ENCODE measurements at regions not wholly inside any gene's neighbourhood (a gene's known extent, or its start where the extent isn't known, plus 50 kb on each side); places are given as distances from the start of the nearest gene placed in this dataset.

DNA sequence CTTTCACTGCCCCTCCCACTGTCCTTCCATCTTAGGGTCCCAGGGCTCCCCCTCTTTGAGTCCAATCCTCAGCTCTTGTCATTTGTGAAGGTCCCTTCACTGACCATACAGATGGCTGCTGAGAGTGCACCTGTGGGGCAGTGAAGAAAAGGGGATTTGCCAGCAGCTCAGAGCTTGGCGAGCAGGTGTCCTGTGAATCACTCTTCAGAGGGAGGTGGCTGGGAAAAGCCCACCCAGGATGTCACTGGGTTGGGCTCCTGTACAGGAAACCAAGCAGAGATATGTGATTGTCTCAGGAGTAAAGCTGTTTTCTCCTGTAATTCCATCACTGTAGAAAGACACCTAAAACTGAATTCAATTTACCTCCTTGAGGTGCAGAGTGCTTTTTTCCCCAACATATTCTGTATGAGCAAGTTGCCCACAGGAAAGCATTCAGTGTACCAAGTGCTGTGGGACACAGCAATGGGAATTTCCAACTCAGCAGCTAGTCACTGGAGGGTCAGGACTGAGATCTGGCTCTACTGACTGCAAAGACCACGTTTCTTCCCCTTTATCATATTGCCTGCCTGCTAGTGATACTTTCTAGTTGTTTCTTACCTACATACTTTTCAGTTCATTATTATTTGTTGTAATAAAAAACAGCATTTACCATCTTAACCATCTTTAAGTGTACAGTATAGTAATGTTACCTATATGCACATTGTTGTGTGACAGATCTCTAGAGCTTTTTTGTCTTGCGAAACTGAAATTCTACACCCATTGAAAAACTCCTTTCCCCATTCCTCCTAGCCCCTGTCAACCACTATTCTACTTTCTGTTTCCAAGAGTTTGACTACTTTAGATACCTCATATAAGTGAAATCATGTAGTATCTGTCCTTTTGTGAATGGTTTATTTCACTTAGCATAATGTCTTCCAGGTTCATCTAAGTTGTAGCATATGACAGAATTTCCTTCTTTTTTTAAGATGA is 239.1 kb downstream of the TSN start:
- Mint-ChIP-seq H3K4me1 (no peaks in the 10 kb centered on the region), H3K36me3 (no peaks in the 10 kb centered on the region), H3K27me3 (ENCODE audit: low read depth in 3 of 3) (peaks cover 0 to 3% (median 2%) of the 10 kb centered on the region in 3 donors), H3K4me3 (no peak overlapping the region), H3K27ac (peak overlapping the region in 1 of 7 donors; percentile 26), H3K9me3 (no peaks in the 10 kb centered on the region)
- no peak overlapping the region for H3K9ac ChIP-seq (ENCODE audit: insufficient read depth, low read length, poor library complexity, severe bottlenecking)
- intact Hi-C loops (cut with micrococcal nuclease): no loop called here
- H3K4me2 ChIP-seq (replicated peaks; ENCODE audit: extremely low read depth, low read length, poor library complexity, severe bottlenecking): no peak overlapping the region
- no peaks in the 10 kb centered on the region for H4K20me1 ChIP-seq (ENCODE audit: insufficient read depth, low read length)
- H3K27ac ChIP-seq (ENCODE audit: low read depth in 1 of 2, low read length in 2 of 2): no peak overlapping the region
- TF ChIP-seq, protein P1, sequence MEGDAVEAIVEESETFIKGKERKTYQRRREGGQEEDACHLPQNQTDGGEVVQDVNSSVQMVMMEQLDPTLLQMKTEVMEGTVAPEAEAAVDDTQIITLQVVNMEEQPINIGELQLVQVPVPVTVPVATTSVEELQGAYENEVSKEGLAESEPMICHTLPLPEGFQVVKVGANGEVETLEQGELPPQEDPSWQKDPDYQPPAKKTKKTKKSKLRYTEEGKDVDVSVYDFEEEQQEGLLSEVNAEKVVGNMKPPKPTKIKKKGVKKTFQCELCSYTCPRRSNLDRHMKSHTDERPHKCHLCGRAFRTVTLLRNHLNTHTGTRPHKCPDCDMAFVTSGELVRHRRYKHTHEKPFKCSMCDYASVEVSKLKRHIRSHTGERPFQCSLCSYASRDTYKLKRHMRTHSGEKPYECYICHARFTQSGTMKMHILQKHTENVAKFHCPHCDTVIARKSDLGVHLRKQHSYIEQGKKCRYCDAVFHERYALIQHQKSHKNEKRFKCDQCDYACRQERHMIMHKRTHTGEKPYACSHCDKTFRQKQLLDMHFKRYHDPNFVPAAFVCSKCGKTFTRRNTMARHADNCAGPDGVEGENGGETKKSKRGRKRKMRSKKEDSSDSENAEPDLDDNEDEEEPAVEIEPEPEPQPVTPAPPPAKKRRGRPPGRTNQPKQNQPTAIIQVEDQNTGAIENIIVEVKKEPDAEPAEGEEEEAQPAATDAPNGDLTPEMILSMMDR (IDR thresholded peaks at IDR 0.05): no peak
- no peak overlapping the region for H2AFZ ChIP-seq (ENCODE audit: insufficient read depth, low read depth, low read length, poor library complexity, severe bottlenecking)
- H3K79me2 ChIP-seq (ENCODE audit: insufficient read depth, low read length): no peaks in the 10 kb centered on the region
- no peaks in the 10 kb centered on the region for H3K9me3 ChIP-seq (replicated peaks in 1 of 2; ENCODE audit: control insufficient read depth in 1 of 2, insufficient read depth in 1 of 2, low read length in 2 of 2)
- no peaks in the 10 kb centered on the region for H3K36me3 ChIP-seq (replicated peaks in 1 of 2; ENCODE audit: control insufficient read depth in 1 of 2, insufficient read depth in 2 of 2, low read length in 2 of 2)
- H3K4me3 ChIP-seq (replicated peaks in 1 of 3; ENCODE audit: low read depth in 2 of 3, low read length in 3 of 3): no peak overlapping the region
- no peaks in the 10 kb centered on the region for H3K4me1 ChIP-seq (ENCODE audit: control insufficient read depth in 1 of 2, insufficient read depth in 2 of 2, low read length in 2 of 2)
- DNase-seq: no peak
- WGBS (ENCODE audit: insufficient coverage): 100% methylated on average over 1 of the region's 3 CpGs
- H3K27me3 ChIP-seq (ENCODE audit: control insufficient read depth in 2 of 2, insufficient read depth in 2 of 2, low read length in 2 of 2): no peaks in the 10 kb centered on the region

DNA sequence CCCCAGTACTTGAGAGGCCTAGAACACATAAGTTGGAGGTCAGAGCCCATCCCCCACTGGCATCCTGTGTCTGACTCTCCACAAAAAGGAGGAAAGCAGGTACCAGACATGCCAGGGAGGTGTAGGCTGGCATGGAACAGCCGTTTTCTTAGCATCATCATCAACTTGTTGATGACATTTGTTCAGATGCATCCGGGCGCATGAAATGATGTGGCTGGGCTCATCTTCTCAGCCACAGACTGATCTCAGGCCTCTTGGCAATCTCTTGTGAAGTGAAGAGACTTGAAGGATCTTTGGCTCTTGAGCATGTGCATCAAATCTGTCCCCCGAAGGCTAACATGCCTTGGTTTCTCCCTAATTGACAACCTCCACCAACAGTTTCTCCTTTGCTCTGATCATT is 243.3 kb downstream of the TSN start:
- Histone ChIP-seq H3K9ac (ENCODE audit: insufficient read depth, low read length, poor library complexity, severe bottlenecking) (no peak overlapping the region), H4K20me1 (ENCODE audit: insufficient read depth, low read length) (no peaks in the 10 kb centered on the region), H3K4me3 (replicated peaks in 1 of 3; ENCODE audit: low read depth in 2 of 3, low read length in 3 of 3) (no peak overlapping the region), H2AFZ (ENCODE audit: insufficient read depth, low read depth, low read length, poor library complexity, severe bottlenecking) (no peak overlapping the region), H3K79me2 (ENCODE audit: insufficient read depth, low read length) (no peaks in the 10 kb centered on the region), H3K4me1 (ENCODE audit: control insufficient read depth in 1 of 2, insufficient read depth in 2 of 2, low read length in 2 of 2) (no peaks in the 10 kb centered on the region), H3K4me2 (replicated peaks; ENCODE audit: extremely low read depth, low read length, poor library complexity, severe bottlenecking) (no peak overlapping the region), H3K27ac (ENCODE audit: low read depth in 1 of 2, low read length in 2 of 2) (no peak overlapping the region), H3K36me3 (replicated peaks in 1 of 2; ENCODE audit: control insufficient read depth in 1 of 2, insufficient read depth in 2 of 2, low read length in 2 of 2) (no peaks in the 10 kb centered on the region), H3K27me3 (ENCODE audit: control insufficient read depth in 2 of 2, insufficient read depth in 2 of 2, low read length in 2 of 2) (no peaks in the 10 kb centered on the region), H3K9me3 (replicated peaks in 1 of 2; ENCODE audit: control insufficient read depth in 1 of 2, insufficient read depth in 1 of 2, low read length in 2 of 2) (no peaks in the 10 kb centered on the region)
- Mint-ChIP-seq H3K4me1 (no peaks in the 10 kb centered on the region), H3K27ac (no peak overlapping the region), H3K4me3 (no peak overlapping the region), H3K36me3 (no peaks in the 10 kb centered on the region), H3K27me3 (ENCODE audit: low read depth in 3 of 3) (peaks cover 0 to 2% (median 2%) of the 10 kb centered on the region in 3 donors), H3K9me3 (peaks cover 0 to 6% (median 0%) of the 10 kb centered on the region in 7 donors)
- TF ChIP-seq, protein P1 (IDR thresholded peaks at IDR 0.05): no peak
- intact Hi-C loops (cut with micrococcal nuclease): no loop called here
- WGBS (ENCODE audit: insufficient coverage): 14% methylated on average over 1 of the region's 4 CpGs
- DNase-seq: no peak
